Osteoblast (primary cell): ENCODE measurements at regions not wholly inside any gene's neighbourhood (a gene's known extent, or its start where the extent isn't known, plus 50 kb on each side); places are given as distances from the start of the nearest gene placed in this dataset.

Source experiments
- DNase-seq: peaks from one replicate; pipeline ENCODE4 v3.0.0; 2011; ENCODE audit warnings: low spot score, mixed read lengths; ENCODE audit not compliant: insufficient read length; ENCODE audit errors: missing footprints
- H2AFZ ChIP-seq: 2 replicates; pipeline ENCODE4 v1.6.0; 2011; ENCODE audit warnings: mild to moderate bottlenecking, low read length
- H3K27ac ChIP-seq: 2 replicates; pipeline ENCODE4 v1.5.1; 2011; ENCODE audit warnings: mild to moderate bottlenecking, low read depth, low read length, moderate library complexity
- H3K27me3 ChIP-seq: 2 replicates; pipeline ENCODE4 v1.6.0; 2012; ENCODE audit warnings: mild to moderate bottlenecking, control low read depth, inconsistent platforms, low read length, moderate library complexity; ENCODE audit not compliant: insufficient read depth
- H3K36me3 ChIP-seq: 2 replicates; pipeline ENCODE4 v1.5.1; 2011; ENCODE audit warnings: mild to moderate bottlenecking, low read length, control low read depth, moderate library complexity; ENCODE audit not compliant: insufficient read depth
- H3K4me1 ChIP-seq: 2 replicates; pipeline ENCODE4 v1.5.1; 2011; ENCODE audit warnings: mild to moderate bottlenecking, low read length, control low read depth, moderate library complexity; ENCODE audit not compliant: insufficient read depth
- H3K4me2 ChIP-seq: 2 replicates; pipeline ENCODE4 v1.6.0; 2011; ENCODE audit warnings: mild to moderate bottlenecking, low read length; ENCODE audit not compliant: insufficient read depth
- H3K4me3 ChIP-seq: fragments of 200-600 bp; sonication (generic); 3 replicates; pipeline ENCODE4 v1.5.1; 2012; ENCODE audit warnings: mild to moderate bottlenecking, low read length, inconsistent platforms; ENCODE audit not compliant: insufficient read depth
- H3K79me2 ChIP-seq: 2 replicates; pipeline ENCODE4 v1.6.0; 2012; ENCODE audit warnings: mild to moderate bottlenecking, low read length, control low read depth, inconsistent platforms; ENCODE audit not compliant: insufficient read depth
- H3K9me3 ChIP-seq: 2 replicates; pipeline ENCODE4 v1.5.1; 2011; ENCODE audit warnings: low read depth, low read length, control low read depth
- H4K20me1 ChIP-seq: 2 replicates; pipeline ENCODE4 v1.6.0; 2012; ENCODE audit warnings: mild to moderate bottlenecking, low read length, control low read depth; ENCODE audit not compliant: insufficient read depth
- CTCF ChIP-seq: IDR thresholded peaks from 2 replicates; pipeline ENCODE4 v1.5.1; 2011; ENCODE audit warnings: mild to moderate bottlenecking, low read depth, low read length, moderate library complexity; ENCODE audit errors: extremely low read depth

GRCh38 chr2:51201295-51201694 lies 169.4 kb upstream of the NRXN1 start:
- H3K79me2 ChIP-seq: no peaks in the 10 kb centered on the region
- H3K4me2 ChIP-seq: no peak overlapping the region
- no peak overlapping the region for H3K4me3 ChIP-seq
- H3K36me3 ChIP-seq: no peaks in the 10 kb centered on the region
- no peak for TF ChIP-seq CTCF
- H4K20me1 ChIP-seq: no peaks in the 10 kb centered on the region
- no peak overlapping the region for H2AFZ ChIP-seq
- H3K4me1 ChIP-seq: no peaks in the 10 kb centered on the region
- no peak overlapping the region for H3K27ac ChIP-seq
- no peaks in the 10 kb centered on the region for H3K27me3 ChIP-seq
- H3K9me3 ChIP-seq: no peaks in the 10 kb centered on the region
- no peak for DNase-seq

DNA sequence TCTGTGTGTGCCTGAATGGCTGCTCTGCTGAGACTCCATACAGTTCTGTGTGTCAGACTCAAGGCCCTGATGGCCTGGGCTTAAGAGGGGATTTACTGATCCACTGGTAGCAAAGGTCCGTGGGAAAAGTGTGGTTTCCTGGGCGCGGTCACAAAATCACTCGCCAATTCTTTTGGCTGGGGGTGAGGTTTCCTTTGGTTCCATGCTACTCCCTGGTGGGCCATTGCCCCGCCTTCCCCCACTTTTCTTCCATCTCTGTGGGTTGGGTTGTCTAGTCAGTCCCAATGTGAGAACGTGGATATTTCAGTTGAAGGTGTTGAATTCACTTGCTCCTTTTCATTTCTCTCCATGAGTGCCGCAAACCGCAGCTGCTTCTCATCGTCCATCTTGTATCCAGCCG lies 162.7 kb upstream of the NRXN1 start:
- no peak overlapping the region for H3K27ac ChIP-seq
- no peak overlapping the region for H3K4me3 ChIP-seq
- TF ChIP-seq CTCF: no peak
- no peak overlapping the region for H3K4me2 ChIP-seq
- no peak for DNase-seq
- no peak overlapping the region for H2AFZ ChIP-seq
- no peaks in the 10 kb centered on the region for H3K36me3 ChIP-seq
- no peaks in the 10 kb centered on the region for H3K4me1 ChIP-seq
- H3K79me2 ChIP-seq: no peaks in the 10 kb centered on the region
- H4K20me1 ChIP-seq: no peaks in the 10 kb centered on the region
- no peaks in the 10 kb centered on the region for H3K27me3 ChIP-seq
- H3K9me3 ChIP-seq: no peaks in the 10 kb centered on the region

- no peaks in the 10 kb centered on the region for H4K20me1 ChIP-seq
- no peak for DNase-seq
- H3K79me2 ChIP-seq: no peaks in the 10 kb centered on the region
- no peak overlapping the region for H3K4me3 ChIP-seq
- H3K4me1 ChIP-seq: no peaks in the 10 kb centered on the region
- H3K4me2 ChIP-seq: no peak overlapping the region
- H3K27me3 ChIP-seq: no peaks in the 10 kb centered on the region
- no peaks in the 10 kb centered on the region for H3K36me3 ChIP-seq
- H3K9me3 ChIP-seq: no peaks in the 10 kb centered on the region
- TF ChIP-seq CTCF: no peak
- no peak overlapping the region for H3K27ac ChIP-seq
- no peak overlapping the region for H2AFZ ChIP-seq
Measured at GRCh38 chr2:51170273-51170672, 138.3 kb upstream of the NRXN1 start.

GRCh38 chr2:51165534-51166260 lies 133.8 kb upstream of the NRXN1 start:
- H3K4me1 ChIP-seq: no peaks in the 10 kb centered on the region
- no peaks in the 10 kb centered on the region for H4K20me1 ChIP-seq
- no peak for DNase-seq
- no peaks in the 10 kb centered on the region for H3K36me3 ChIP-seq
- no peak overlapping the region for H2AFZ ChIP-seq
- no peak overlapping the region for H3K4me2 ChIP-seq
- no peak for TF ChIP-seq CTCF
- no peak overlapping the region for H3K27ac ChIP-seq
- H3K27me3 ChIP-seq: no peaks in the 10 kb centered on the region
- no peaks in the 10 kb centered on the region for H3K79me2 ChIP-seq
- H3K9me3 ChIP-seq: no peaks in the 10 kb centered on the region
- no peak overlapping the region for H3K4me3 ChIP-seq
